AG04449 (cell line): ENCODE measurements at regions not wholly inside any gene's neighbourhood (a gene's known extent, or its start where the extent isn't known, plus 50 kb on each side); places are given as distances from the start of the nearest gene placed in this dataset.

ENCODE experiments used
- CTCF ChIA-PET: fragments of 350-600 bp; formaldehyde crosslinking; extraction: SDS; loops from one replicate; lab custom pipeline; 2021; ENCODE audit warnings: antibody characterized with exemption; lab: Yijun Ruan, JAX
- POLR2A ChIA-PET: fragments of 400-600, 350-600 bp; formaldehyde crosslinking; extraction: SDS; loops from one replicate; lab custom pipeline; 2020; ENCODE audit warnings: antibody characterized with exemption, inconsistent platforms; lab: Yijun Ruan, JAX
- DNase-seq: peaks from one replicate; pipeline ENCODE4 v3.0.0-alpha.2; 2010; ENCODE audit warnings: low read depth, low spot score
- H3K4me3 ChIP-seq: 2 replicates; pipeline ENCODE4 v1.5.1; 2011; ENCODE audit warnings: low read depth, mild to moderate bottlenecking, control low read depth, low read length
- TF ChIP-seq, protein P1 (sequence below): IDR thresholded peaks from one replicate; pipeline ENCODE4 v1.5.1; 2011; ENCODE audit warnings: mild to moderate bottlenecking, moderate library complexity, low read length, control low read depth, inconsistent platforms; ENCODE audit not compliant: insufficient read depth; ENCODE audit errors: missing control alignments

DNA sequence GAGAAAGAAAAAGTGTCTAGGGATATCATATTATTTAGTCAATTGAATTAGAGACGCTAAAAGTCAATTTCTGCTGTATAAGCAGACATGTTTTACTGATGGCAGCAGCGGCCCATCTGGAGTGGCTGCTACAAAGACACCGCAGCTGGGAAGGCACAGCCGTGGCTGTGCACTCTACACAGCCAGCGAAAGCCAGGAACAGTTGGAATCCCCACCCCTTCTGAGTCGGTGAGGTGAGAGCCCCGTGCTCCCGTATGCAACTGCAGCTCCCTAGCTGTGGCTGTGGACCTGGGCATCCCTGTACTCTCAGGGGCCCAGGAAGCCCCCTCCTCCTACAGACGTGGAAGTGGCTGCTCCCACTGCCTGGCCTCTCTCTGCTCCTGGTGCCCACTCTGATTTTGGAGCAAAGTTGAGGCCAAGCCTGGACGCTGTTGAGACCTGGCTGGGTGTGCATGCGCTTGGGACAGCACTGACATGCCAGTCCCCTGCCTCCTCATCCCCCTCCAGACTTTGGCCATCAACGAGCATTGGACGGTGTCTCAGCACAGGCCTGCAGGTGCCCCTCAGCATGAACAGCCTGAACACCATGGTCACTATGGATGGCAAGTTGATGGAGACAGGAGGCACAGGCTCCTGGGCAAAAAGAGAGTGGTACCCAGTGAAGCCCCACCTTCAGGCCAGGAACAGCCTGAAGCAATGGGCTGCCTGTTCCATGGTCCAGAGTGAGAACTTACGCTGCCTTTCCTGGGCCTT lies 944.0 kb upstream of the MIR17HG start:
- TF ChIP-seq, protein P1, sequence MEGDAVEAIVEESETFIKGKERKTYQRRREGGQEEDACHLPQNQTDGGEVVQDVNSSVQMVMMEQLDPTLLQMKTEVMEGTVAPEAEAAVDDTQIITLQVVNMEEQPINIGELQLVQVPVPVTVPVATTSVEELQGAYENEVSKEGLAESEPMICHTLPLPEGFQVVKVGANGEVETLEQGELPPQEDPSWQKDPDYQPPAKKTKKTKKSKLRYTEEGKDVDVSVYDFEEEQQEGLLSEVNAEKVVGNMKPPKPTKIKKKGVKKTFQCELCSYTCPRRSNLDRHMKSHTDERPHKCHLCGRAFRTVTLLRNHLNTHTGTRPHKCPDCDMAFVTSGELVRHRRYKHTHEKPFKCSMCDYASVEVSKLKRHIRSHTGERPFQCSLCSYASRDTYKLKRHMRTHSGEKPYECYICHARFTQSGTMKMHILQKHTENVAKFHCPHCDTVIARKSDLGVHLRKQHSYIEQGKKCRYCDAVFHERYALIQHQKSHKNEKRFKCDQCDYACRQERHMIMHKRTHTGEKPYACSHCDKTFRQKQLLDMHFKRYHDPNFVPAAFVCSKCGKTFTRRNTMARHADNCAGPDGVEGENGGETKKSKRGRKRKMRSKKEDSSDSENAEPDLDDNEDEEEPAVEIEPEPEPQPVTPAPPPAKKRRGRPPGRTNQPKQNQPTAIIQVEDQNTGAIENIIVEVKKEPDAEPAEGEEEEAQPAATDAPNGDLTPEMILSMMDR = no peak
- ChIA-PET POLR2A (no interaction called here), CTCF (no interaction called here)
- DNase-seq = no peak
- no peak overlapping the region for H3K4me3 ChIP-seq

DNA sequence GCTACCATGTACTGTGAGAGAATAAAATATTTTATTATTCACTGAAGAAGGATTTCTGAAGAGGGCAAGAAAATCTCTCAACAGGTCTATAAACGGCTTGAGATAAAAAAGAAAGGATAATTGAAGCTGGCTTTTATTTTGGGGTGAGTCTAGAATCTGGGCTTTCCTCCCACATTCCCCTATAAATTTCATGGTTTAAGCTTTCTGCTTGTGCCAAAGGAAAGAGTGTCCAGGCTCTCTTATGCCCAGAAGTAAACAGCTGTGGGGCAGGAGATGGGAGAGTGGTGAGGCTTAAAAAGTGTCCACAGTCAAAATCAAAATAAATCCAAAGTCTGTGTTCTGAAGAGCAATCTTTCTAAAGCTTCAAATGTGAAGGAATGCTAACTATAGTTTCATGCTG lies 942.2 kb upstream of the MIR17HG start:
- no peak overlapping the region for H3K4me3 ChIP-seq
- TF ChIP-seq, protein P1 = no peak
- POLR2A ChIA-PET = no interaction called here
- CTCF ChIA-PET = no interaction called here
- DNase-seq = no peak

DNA sequence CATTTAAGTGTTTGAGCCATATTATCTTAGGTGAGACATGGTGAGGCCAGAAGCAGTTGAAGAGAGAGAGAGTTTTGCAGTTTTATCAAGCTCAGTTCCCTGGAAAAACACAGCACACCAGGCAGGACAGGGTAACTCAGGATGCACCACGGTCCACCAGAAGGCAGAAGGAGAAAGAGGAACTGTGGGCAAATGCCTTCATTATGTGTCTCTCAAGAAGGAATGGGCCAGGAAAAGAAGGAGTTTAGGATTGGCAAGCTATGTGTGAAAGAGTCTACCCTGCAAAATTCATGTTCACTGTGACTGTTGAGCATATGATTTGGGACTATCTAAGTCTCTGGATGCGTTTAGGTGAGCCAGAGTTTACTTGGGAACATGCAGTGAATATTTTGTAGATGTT lies 934.5 kb upstream of the MIR17HG start:
- ChIA-PET POLR2A (no interaction called here), CTCF (no interaction called here)
- TF ChIP-seq, protein P1 = no peak
- DNase-seq = no peak
- no peak overlapping the region for H3K4me3 ChIP-seq

DNA sequence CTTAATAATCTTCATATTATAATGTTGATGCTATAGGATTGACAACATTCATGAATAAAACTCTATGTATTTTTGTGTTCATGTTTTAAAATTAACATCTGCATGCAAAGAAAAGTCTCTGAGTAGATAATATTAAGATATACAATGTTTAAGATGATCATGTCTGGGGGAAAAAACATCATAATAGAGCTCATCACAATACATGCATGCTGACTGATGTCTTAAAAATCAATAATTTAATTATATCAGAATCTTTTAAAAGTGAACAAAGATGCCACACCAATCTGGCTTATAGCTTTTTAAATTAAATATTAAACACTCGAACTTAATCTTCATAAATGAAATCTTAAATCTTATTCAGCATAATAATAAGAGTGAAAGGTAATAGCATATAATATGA lies 933.9 kb upstream of the MIR17HG start:
- POLR2A ChIA-PET = no interaction called here
- TF ChIP-seq, protein P1 = no peak
- CTCF ChIA-PET = no interaction called here
- H3K4me3 ChIP-seq = no peak overlapping the region
- DNase-seq = no peak

DNA sequence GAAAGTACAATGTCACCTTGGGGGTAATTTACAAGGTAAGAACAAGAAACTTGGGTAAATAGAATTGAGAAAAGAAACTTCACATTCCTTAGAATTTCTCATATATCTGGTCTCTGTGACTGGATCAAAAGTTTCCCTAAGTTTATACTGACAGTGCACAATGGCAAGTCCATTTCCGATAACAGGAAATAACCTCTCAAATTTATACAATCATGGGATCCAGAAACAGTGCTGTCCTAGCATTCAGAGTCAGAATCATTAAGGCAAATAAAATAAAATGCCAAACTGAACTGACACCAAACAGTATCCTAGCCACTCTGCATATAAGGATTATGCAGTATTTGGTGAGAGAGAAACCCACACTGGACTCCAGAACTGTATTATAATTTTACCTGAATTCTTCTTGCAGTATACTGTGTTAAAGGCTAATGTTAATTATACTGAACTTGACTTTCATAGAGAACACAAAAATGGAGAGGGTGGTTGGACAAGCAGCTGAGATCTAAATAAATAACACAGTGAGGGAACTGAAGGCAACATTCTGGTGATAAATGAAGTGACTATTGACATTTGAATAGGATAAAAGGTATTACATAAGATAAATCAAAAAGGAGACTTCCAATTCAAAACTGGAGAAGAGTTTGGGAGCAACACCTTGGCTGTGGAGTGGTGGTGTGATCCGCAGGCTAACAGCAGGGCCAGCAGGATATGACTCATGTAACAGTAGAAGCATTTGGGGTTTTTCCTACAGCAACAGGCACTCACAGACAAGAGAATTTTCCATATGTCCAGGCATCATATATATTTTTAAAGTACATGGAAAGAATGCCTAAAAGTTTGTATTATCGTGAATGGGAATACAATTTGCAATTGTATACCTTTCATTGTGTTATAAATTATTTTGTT lies 932.5 kb upstream of the MIR17HG start:
- TF ChIP-seq, protein P1 = no peak
- H3K4me3 ChIP-seq = no peak overlapping the region
- CTCF ChIA-PET = no interaction called here
- POLR2A ChIA-PET = interaction anchor here (1.5 kb wide), 1 partner anchor 30 kb away, joined by 5 read pairs; no protein-coding TSS in a partner anchor
- peak; percentile 7 for DNase-seq

DNA sequence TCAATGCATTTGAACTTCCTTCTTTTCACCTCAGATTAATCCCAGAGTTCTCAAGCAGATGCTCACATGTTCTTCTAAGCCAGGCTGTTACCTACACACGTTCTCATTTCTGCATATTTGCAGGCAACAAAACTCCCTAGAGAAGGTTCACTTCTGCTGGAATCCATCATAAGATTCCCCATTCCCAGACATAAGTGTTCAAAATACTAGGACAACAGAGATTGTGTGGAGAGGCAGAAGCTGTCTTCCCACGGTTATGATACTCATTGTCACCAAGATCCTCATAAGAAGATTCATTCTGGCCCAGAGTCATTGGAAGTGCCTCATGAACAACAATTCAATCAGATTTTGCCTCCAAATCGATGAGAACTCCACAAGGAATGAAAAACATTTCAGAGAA lies 931.6 kb upstream of the MIR17HG start:
- CTCF ChIA-PET = no interaction called here
- no peak for DNase-seq
- H3K4me3 ChIP-seq = no peak overlapping the region
- TF ChIP-seq, protein P1 = no peak
- POLR2A ChIA-PET = interaction anchor here (1.5 kb wide), 1 partner anchor 29 kb away, joined by 5 read pairs; no protein-coding TSS in a partner anchor
